HG03460 (cell line): ENCODE measurements at regions not wholly inside any gene's neighbourhood (a gene's known extent, or its start where the extent isn't known, plus 50 kb on each side); places are given as distances from the start of the nearest gene placed in this dataset.
A peak's percentile ranks its signal among the peaks of the same experiment; 100 is the strongest.

Experiments used
- ATAC-seq: cut with Tn5 transposase; IDR thresholded peaks from one replicate; pipeline ENCODE4 v1.9.1; 2021; ENCODE audit not compliant: unreplicated experiment

- ATAC-seq = no peak
Observed at GRCh38 chr3:194076475-194076874, 59.5 kb upstream of the HES1 start.

- no peak for ATAC-seq
Observed at GRCh38 chr3:194077602-194078001, 58.3 kb upstream of the HES1 start.

- no peak for ATAC-seq
Observed at GRCh38 chr3:194078045-194078821, 57.7 kb upstream of the HES1 start.

- no peak for ATAC-seq
Observed at GRCh38 chr3:194079702-194080172, 56.2 kb upstream of the HES1 start.

- ATAC-seq = no peak
Observed at GRCh38 chr3:194080436-194080835, 55.5 kb upstream of the HES1 start.

GRCh38 chr3:194080913-194081800 lies 54.8 kb upstream of the HES1 start:
- ATAC-seq = no peak

GRCh38 chr3:194081826-194082225 lies 54.1 kb upstream of the HES1 start:
- no peak for ATAC-seq

GRCh38 chr3:194082743-194083636 lies 53.0 kb upstream of the HES1 start:
- no peak for ATAC-seq

- ATAC-seq = peak; percentile 23
Observed at GRCh38 chr3:194083637-194084224, 52.2 kb upstream of the HES1 start.

GRCh38 chr3:194084284-194084683 lies 51.7 kb upstream of the HES1 start:
- ATAC-seq = peak; percentile 95
